ENCODE measurements at regions not wholly inside any gene's neighbourhood (a gene's known extent, or its start where the extent isn't known, plus 50 kb on each side); places are given as distances from the start of the nearest gene placed in this dataset.
A peak's percentile ranks its signal among the peaks of the same experiment; 100 is the strongest.

- H2BK120ac ChIP-seq (ENCODE audit: low read depth, low read length): no peak overlapping the region
- H3K79me1 ChIP-seq (ENCODE audit: low read length): no peaks in the 10 kb centered on the region
- DNase-seq: peak; percentile 28
- H3K4me1 ChIP-seq (ENCODE audit: control insufficient read depth, low read depth, low read length): no peaks in the 10 kb centered on the region
- no peak overlapping the region for H2BK15ac ChIP-seq (replicated peaks; ENCODE audit: low read depth)
- H3K79me2 ChIP-seq (ENCODE audit: control insufficient read depth, insufficient read depth, low read length): no peaks in the 10 kb centered on the region
- no peaks in the 10 kb centered on the region for H3K27me3 ChIP-seq (ENCODE audit: insufficient read depth, low read length, poor library complexity)
- H3K4ac ChIP-seq (ENCODE audit: low read depth, low read length): no peak overlapping the region
- no peak overlapping the region for H3K27ac ChIP-seq (ENCODE audit: low read depth, low read length)
- no peaks in the 10 kb centered on the region for H3K36me3 ChIP-seq (ENCODE audit: control insufficient read depth, insufficient read depth, low read length)
- H3K4me2 ChIP-seq (ENCODE audit: low read length): no peak overlapping the region
- no peak overlapping the region for H4K5ac ChIP-seq (ENCODE audit: low read length)
- H4K8ac ChIP-seq (ENCODE audit: low read depth, low read length): no peak overlapping the region
- H3K4me3 ChIP-seq (ENCODE audit: low read length): no peak overlapping the region
- no peak overlapping the region for H3K18ac ChIP-seq (ENCODE audit: low read length)
- WGBS (ENCODE audit: extremely low coverage, insufficient coverage, low lambda C conversion rate): no CpG with 5 or more reads among the region's 4 CpGs
- no peak overlapping the region for H2BK5ac ChIP-seq (ENCODE audit: low read length)
- H3K56ac ChIP-seq (ENCODE audit: low read length): no peak overlapping the region
- no peak overlapping the region for H2AK5ac ChIP-seq (ENCODE audit: low read length)
- H3K9ac ChIP-seq (ENCODE audit: low read length): no peak overlapping the region
- no peak overlapping the region for H3K23ac ChIP-seq (ENCODE audit: low read length)
Measured at GRCh38 chr3:193078996-193079753, 161.5 kb upstream of the MB21D2 start.

GRCh38 chr3:193080821-193081365 is 160.1 kb upstream of the PLAAT1 start:
- no peak overlapping the region for H3K56ac ChIP-seq (ENCODE audit: low read length)
- no peak overlapping the region for H3K18ac ChIP-seq (ENCODE audit: low read length)
- no CpG with 5 or more reads among the region's 3 CpGs for WGBS (ENCODE audit: extremely low coverage, insufficient coverage, low lambda C conversion rate)

GRCh38 chr3:193085655-193086054 is 155.4 kb upstream of the PLAAT1 start:
- no peak overlapping the region for H3K9ac ChIP-seq (ENCODE audit: low read length)
- H2BK15ac ChIP-seq (replicated peaks; ENCODE audit: low read depth): no peak overlapping the region
- H4K8ac ChIP-seq (ENCODE audit: low read depth, low read length): no peak overlapping the region
- no peak for DNase-seq
- H3K36me3 ChIP-seq (ENCODE audit: control insufficient read depth, insufficient read depth, low read length): no peaks in the 10 kb centered on the region
- no peak overlapping the region for H3K27ac ChIP-seq (ENCODE audit: low read depth, low read length)
- no peaks in the 10 kb centered on the region for H3K79me2 ChIP-seq (ENCODE audit: control insufficient read depth, insufficient read depth, low read length)
- H3K18ac ChIP-seq (ENCODE audit: low read length): no peak overlapping the region
- WGBS (ENCODE audit: extremely low coverage, insufficient coverage, low lambda C conversion rate): no CpG with 5 or more reads among the region's 2 CpGs
- no peak overlapping the region for H2BK5ac ChIP-seq (ENCODE audit: low read length)
- H3K4me2 ChIP-seq (ENCODE audit: low read length): no peak overlapping the region
- H3K23ac ChIP-seq (ENCODE audit: low read length): no peak overlapping the region
- H3K4ac ChIP-seq (ENCODE audit: low read depth, low read length): no peak overlapping the region
- no peak overlapping the region for H3K56ac ChIP-seq (ENCODE audit: low read length)
- no peak overlapping the region for H2BK120ac ChIP-seq (ENCODE audit: low read depth, low read length)
- no peaks in the 10 kb centered on the region for H3K27me3 ChIP-seq (ENCODE audit: insufficient read depth, low read length, poor library complexity)
- H3K4me3 ChIP-seq (ENCODE audit: low read length): no peak overlapping the region
- no peaks in the 10 kb centered on the region for H3K79me1 ChIP-seq (ENCODE audit: low read length)
- no peaks in the 10 kb centered on the region for H3K4me1 ChIP-seq (ENCODE audit: control insufficient read depth, low read depth, low read length)
- H4K5ac ChIP-seq (ENCODE audit: low read length): no peak overlapping the region
- H2AK5ac ChIP-seq (ENCODE audit: low read length): no peak overlapping the region

More at GRCh38 chr3:193080821-193081365, 160.1 kb upstream of the PLAAT1 start:
- H2BK120ac ChIP-seq (ENCODE audit: low read depth, low read length): no peak overlapping the region
- no peak overlapping the region for H3K23ac ChIP-seq (ENCODE audit: low read length)
- H3K27ac ChIP-seq (ENCODE audit: low read depth, low read length): no peak overlapping the region
- no peak overlapping the region for H3K4me3 ChIP-seq (ENCODE audit: low read length)
- no peak overlapping the region for H3K9ac ChIP-seq (ENCODE audit: low read length)
- no peaks in the 10 kb centered on the region for H3K4me1 ChIP-seq (ENCODE audit: control insufficient read depth, low read depth, low read length)
- no peak overlapping the region for H2BK15ac ChIP-seq (replicated peaks; ENCODE audit: low read depth)
- H3K4me2 ChIP-seq (ENCODE audit: low read length): no peak overlapping the region
- no peak overlapping the region for H3K4ac ChIP-seq (ENCODE audit: low read depth, low read length)
- H4K5ac ChIP-seq (ENCODE audit: low read length): no peak overlapping the region
- H3K27me3 ChIP-seq (ENCODE audit: insufficient read depth, low read length, poor library complexity): no peaks in the 10 kb centered on the region
- no peaks in the 10 kb centered on the region for H3K79me1 ChIP-seq (ENCODE audit: low read length)
- no peak overlapping the region for H4K8ac ChIP-seq (ENCODE audit: low read depth, low read length)
- no peak overlapping the region for H2AK5ac ChIP-seq (ENCODE audit: low read length)
- DNase-seq: peak; percentile 76
- no peaks in the 10 kb centered on the region for H3K79me2 ChIP-seq (ENCODE audit: control insufficient read depth, insufficient read depth, low read length)
- no peaks in the 10 kb centered on the region for H3K36me3 ChIP-seq (ENCODE audit: control insufficient read depth, insufficient read depth, low read length)
- H2BK5ac ChIP-seq (ENCODE audit: low read length): no peak overlapping the region

- Histone ChIP-seq H2BK5ac (ENCODE audit: low read length) (no peak overlapping the region), H4K8ac (ENCODE audit: low read depth, low read length) (no peak overlapping the region), H3K9ac (ENCODE audit: low read length) (no peak overlapping the region)
Measured at GRCh38 chr3:193086681-193087080, 154.3 kb upstream of the PLAAT1 start.

GRCh38 chr3:193087336-193087735 is 153.7 kb upstream of the PLAAT1 start:
- no peak overlapping the region for H2AK5ac ChIP-seq (ENCODE audit: low read length)
- no peak overlapping the region for H4K5ac ChIP-seq (ENCODE audit: low read length)
- no peak overlapping the region for H2BK15ac ChIP-seq (replicated peaks; ENCODE audit: low read depth)
- H3K4me2 ChIP-seq (ENCODE audit: low read length): no peak overlapping the region
- no peak overlapping the region for H3K9ac ChIP-seq (ENCODE audit: low read length)
- no peaks in the 10 kb centered on the region for H3K36me3 ChIP-seq (ENCODE audit: control insufficient read depth, insufficient read depth, low read length)
- no peak overlapping the region for H2BK5ac ChIP-seq (ENCODE audit: low read length)
- no peak for DNase-seq
- H3K23ac ChIP-seq (ENCODE audit: low read length): no peak overlapping the region
- no CpG with 5 or more reads among the region's 3 CpGs for WGBS (ENCODE audit: extremely low coverage, insufficient coverage, low lambda C conversion rate)
- no peaks in the 10 kb centered on the region for H3K4me1 ChIP-seq (ENCODE audit: control insufficient read depth, low read depth, low read length)
- H3K56ac ChIP-seq (ENCODE audit: low read length): no peak overlapping the region
- H3K18ac ChIP-seq (ENCODE audit: low read length): no peak overlapping the region
- no peak overlapping the region for H3K4me3 ChIP-seq (ENCODE audit: low read length)
- H3K79me1 ChIP-seq (ENCODE audit: low read length): no peaks in the 10 kb centered on the region
- no peaks in the 10 kb centered on the region for H3K27me3 ChIP-seq (ENCODE audit: insufficient read depth, low read length, poor library complexity)
- no peak overlapping the region for H3K27ac ChIP-seq (ENCODE audit: low read depth, low read length)
- H3K4ac ChIP-seq (ENCODE audit: low read depth, low read length): no peak overlapping the region
- no peaks in the 10 kb centered on the region for H3K79me2 ChIP-seq (ENCODE audit: control insufficient read depth, insufficient read depth, low read length)
- H2BK120ac ChIP-seq (ENCODE audit: low read depth, low read length): no peak overlapping the region
- no peak overlapping the region for H4K8ac ChIP-seq (ENCODE audit: low read depth, low read length)

More at GRCh38 chr3:193086681-193087080, 154.3 kb upstream of the PLAAT1 start:
- no peak overlapping the region for H3K4me2 ChIP-seq (ENCODE audit: low read length)
- no peak overlapping the region for H3K23ac ChIP-seq (ENCODE audit: low read length)
- no peak overlapping the region for H3K18ac ChIP-seq (ENCODE audit: low read length)
- H4K5ac ChIP-seq (ENCODE audit: low read length): no peak overlapping the region
- no peak for DNase-seq
- H3K4me3 ChIP-seq (ENCODE audit: low read length): no peak overlapping the region
- no peak overlapping the region for H3K56ac ChIP-seq (ENCODE audit: low read length)
- H3K79me2 ChIP-seq (ENCODE audit: control insufficient read depth, insufficient read depth, low read length): no peaks in the 10 kb centered on the region
- WGBS (ENCODE audit: extremely low coverage, insufficient coverage, low lambda C conversion rate): no CpG with 5 or more reads among the region's 4 CpGs
- no peaks in the 10 kb centered on the region for H3K79me1 ChIP-seq (ENCODE audit: low read length)
- H3K4me1 ChIP-seq (ENCODE audit: control insufficient read depth, low read depth, low read length): no peaks in the 10 kb centered on the region
- H3K27ac ChIP-seq (ENCODE audit: low read depth, low read length): no peak overlapping the region
- no peak overlapping the region for H3K4ac ChIP-seq (ENCODE audit: low read depth, low read length)
- H2BK120ac ChIP-seq (ENCODE audit: low read depth, low read length): no peak overlapping the region
- H3K36me3 ChIP-seq (ENCODE audit: control insufficient read depth, insufficient read depth, low read length): no peaks in the 10 kb centered on the region
- no peak overlapping the region for H2BK15ac ChIP-seq (replicated peaks; ENCODE audit: low read depth)
- H3K27me3 ChIP-seq (ENCODE audit: insufficient read depth, low read length, poor library complexity): no peaks in the 10 kb centered on the region
- H2AK5ac ChIP-seq (ENCODE audit: low read length): no peak overlapping the region

All from mesendoderm (in vitro differentiated cells).